K562 (cell line): ENCODE measurements at regions not wholly inside any gene's neighbourhood (a gene's known extent, or its start where the extent isn't known, plus 50 kb on each side); places are given as distances from the start of the nearest gene placed in this dataset.

Source experiments
- DIDO1 ChIP-seq: fragments of 450-650 bp; IDR thresholded peaks from 2 replicates; pipeline ENCODE4 v1.6.1; 2016; ENCODE audit warnings: low read depth, missing biosample characterization, missing genetic modification characterization
- DNMT1 ChIP-seq: fragments of 450-650 bp; IDR thresholded peaks from 2 replicates; pipeline ENCODE4 v1.6.1; 2016; ENCODE audit warnings: antibody characterized with exemption, mild to moderate bottlenecking
- EGR1 ChIP-seq: fragments of 450-650 bp; conservative IDR thresholded peaks from 2 replicates; pipeline ENCODE4 v1.6.1; 2017; ENCODE audit warnings: mild to moderate bottlenecking
- ETS2 ChIP-seq: IDR thresholded peaks from 2 replicates; pipeline ENCODE4 v1.6.1; 2016; ENCODE audit warnings: borderline replicate concordance, missing genetic modification characterization, mild to moderate bottlenecking, moderate library complexity, missing compliant biosample characterization; ENCODE audit not compliant: poor library complexity, severe bottlenecking
- ETV6 ChIP-seq, 3 experiments: fragments of 150-350 bp in 1 of 3; sonication (generic) in 1 of 3; formaldehyde crosslinking in 1 of 3; IDR thresholded peaks; 2 replicates each; pipeline versions ENCODE4 v1.6.1 to v1.8.0; 2014 to 2022; ENCODE audit warnings: borderline replicate concordance in 2 of 3, low read depth in 2 of 3, antibody characterized with exemption in 1 of 3, low read length in 1 of 3, mild to moderate bottlenecking in 1 of 3, missing genetic modification reagents in 1 of 3
- MEIS2 ChIP-seq: fragments of 450-650 bp; IDR thresholded peaks from 2 replicates; pipeline ENCODE4 v1.6.1; 2014; ENCODE audit warnings: mild to moderate bottlenecking; ENCODE audit not compliant: partially characterized antibody
- NBN ChIP-seq: fragments of 450-650 bp; IDR thresholded peaks from 2 replicates; pipeline ENCODE4 v1.6.1; 2016; ENCODE audit warnings: low read depth, mild to moderate bottlenecking
- NR2C1 ChIP-seq, 2 experiments: fragments of 450-650 bp; IDR thresholded peaks; 2 replicates each; pipeline ENCODE4 v1.6.1; 2017; ENCODE audit warnings: mild to moderate bottlenecking in 2 of 2, antibody characterized with exemption in 1 of 2, inconsistent platforms in 1 of 2, missing compliant biosample characterization in 1 of 2, missing genetic modification characterization in 1 of 2
- NR2C2 ChIP-seq, 2 experiments: fragments of 200-800 bp in 1 of 2; sonication (Bioruptor generic) in 1 of 2; sonication (generic) in 1 of 2; formaldehyde crosslinking in 1 of 2; IDR thresholded peaks; 2 replicates each; pipeline versions ENCODE4 v1.6.1 to v1.8.0; 2016 to 2022; ENCODE audit warnings: mild to moderate bottlenecking in 1 of 2, missing compliant biosample characterization in 1 of 2, missing genetic modification characterization in 1 of 2, missing genetic modification reagents in 1 of 2
- PTBP1 ChIP-seq: fragments of 200-400 bp; formaldehyde crosslinking; IDR thresholded peaks from 2 replicates; pipeline ENCODE4 v1.6.1; 2017; ENCODE audit warnings: low read depth, low read length
- RHOXF2B ChIP-seq: fragments of 250-450 bp; sonication (Bioruptor Pico); conservative IDR thresholded peaks from 2 replicates; pipeline ENCODE4 v1.5.1; 2021
- TF ChIP-seq, protein P1 (sequence below), 3 experiments: fragments of 200-800 bp in 1 of 3; fragments of 250-450 bp in 1 of 3; fragments of 450-650 bp in 1 of 3; sonication (Bioruptor Pico) in 1 of 3; sonication (Bioruptor generic) in 1 of 3; formaldehyde crosslinking in 1 of 3; IDR thresholded peaks; 2 replicates each; pipeline versions ENCODE4 v1.6.1 to v1.8.0; 2016 to 2022; ENCODE audit warnings: mild to moderate bottlenecking in 2 of 3, missing genetic modification characterization in 2 of 3, missing compliant biosample characterization in 1 of 3, moderate library complexity in 1 of 3
- TF ChIP-seq, protein P2 (sequence below): fragments of 250-450 bp; sonication (Bioruptor Pico); IDR thresholded peaks from 2 replicates; pipeline ENCODE4 v1.5.0; 2020; ENCODE audit warnings: mild to moderate bottlenecking
- TF ChIP-seq, protein P3 (sequence below): sonication (generic); formaldehyde crosslinking; IDR thresholded peaks from 2 replicates; pipeline ENCODE4 v1.9.0; 2022; ENCODE audit warnings: mild to moderate bottlenecking, missing genetic modification reagents
- TF ChIP-seq, protein P4 (sequence below): fragments of 200-800 bp; sonication (Bioruptor generic); IDR thresholded peaks from 2 replicates; pipeline ENCODE4 v1.6.1; 2017; ENCODE audit warnings: missing genetic modification characterization, missing compliant biosample characterization
- TF ChIP-seq, protein P5 (sequence below): fragments of 450-650 bp; formaldehyde crosslinking; IDR thresholded peaks from 2 replicates; pipeline ENCODE4 v1.4.0; 2020; ENCODE audit warnings: mild to moderate bottlenecking, moderate library complexity

DNA sequence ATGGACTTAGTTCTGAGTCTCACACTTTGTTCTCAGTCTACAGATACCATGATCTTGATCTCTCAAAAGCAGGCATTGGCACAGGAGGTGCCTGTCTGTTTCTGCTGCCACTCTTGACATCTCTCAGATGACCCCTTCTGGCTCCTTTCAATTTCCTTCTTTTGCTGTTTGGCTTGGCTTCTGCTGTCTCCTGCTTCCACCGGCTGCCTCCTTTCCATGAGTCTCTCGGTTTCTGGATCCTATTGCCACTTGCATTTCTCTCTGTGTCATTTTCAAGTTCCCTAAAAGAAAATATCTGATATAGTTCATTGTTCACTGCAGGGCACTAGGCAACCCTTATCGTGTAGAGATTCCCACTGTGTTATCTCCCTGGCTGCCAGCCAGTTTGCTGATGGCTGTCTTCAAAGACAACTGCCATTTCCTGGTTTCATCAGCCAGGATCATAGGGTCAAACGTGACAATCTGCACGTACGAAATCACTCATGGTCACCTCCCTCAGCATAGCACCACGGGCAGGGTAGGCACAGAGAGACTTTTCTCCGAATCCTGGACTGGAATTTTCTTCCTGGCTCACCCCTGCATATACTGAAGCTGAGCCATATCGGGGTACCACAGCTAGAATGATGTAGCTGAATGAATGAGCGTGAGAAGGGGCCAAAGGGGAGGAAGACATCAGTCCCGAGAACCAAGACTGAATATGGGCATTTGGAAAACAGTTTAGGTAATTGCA lies 144.6 kb upstream of the TMEM170B start (continued):
- TF ChIP-seq, protein P1, sequence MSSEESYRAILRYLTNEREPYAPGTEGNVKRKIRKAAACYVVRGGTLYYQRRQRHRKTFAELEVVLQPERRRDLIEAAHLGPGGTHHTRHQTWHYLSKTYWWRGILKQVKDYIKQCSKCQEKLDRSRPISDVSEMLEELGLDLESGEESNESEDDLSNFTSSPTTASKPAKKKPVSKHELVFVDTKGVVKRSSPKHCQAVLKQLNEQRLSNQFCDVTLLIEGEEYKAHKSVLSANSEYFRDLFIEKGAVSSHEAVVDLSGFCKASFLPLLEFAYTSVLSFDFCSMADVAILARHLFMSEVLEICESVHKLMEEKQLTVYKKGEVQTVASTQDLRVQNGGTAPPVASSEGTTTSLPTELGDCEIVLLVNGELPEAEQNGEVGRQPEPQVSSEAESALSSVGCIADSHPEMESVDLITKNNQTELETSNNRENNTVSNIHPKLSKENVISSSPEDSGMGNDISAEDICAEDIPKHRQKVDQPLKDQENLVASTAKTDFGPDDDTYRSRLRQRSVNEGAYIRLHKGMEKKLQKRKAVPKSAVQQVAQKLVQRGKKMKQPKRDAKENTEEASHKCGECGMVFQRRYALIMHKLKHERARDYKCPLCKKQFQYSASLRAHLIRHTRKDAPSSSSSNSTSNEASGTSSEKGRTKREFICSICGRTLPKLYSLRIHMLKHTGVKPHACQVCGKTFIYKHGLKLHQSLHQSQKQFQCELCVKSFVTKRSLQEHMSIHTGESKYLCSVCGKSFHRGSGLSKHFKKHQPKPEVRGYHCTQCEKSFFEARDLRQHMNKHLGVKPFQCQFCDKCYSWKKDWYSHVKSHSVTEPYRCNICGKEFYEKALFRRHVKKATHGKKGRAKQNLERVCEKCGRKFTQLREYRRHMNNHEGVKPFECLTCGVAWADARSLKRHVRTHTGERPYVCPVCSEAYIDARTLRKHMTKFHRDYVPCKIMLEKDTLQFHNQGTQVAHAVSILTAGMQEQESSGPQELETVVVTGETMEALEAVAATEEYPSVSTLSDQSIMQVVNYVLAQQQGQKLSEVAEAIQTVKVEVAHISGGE (CRISPR knock-in tag; IDR thresholded peaks at IDR 0.05), result peak in 1 of 3 experiments; percentile 63; a peak in 1 of 6 replicates
- TF ChIP-seq, protein P2, sequence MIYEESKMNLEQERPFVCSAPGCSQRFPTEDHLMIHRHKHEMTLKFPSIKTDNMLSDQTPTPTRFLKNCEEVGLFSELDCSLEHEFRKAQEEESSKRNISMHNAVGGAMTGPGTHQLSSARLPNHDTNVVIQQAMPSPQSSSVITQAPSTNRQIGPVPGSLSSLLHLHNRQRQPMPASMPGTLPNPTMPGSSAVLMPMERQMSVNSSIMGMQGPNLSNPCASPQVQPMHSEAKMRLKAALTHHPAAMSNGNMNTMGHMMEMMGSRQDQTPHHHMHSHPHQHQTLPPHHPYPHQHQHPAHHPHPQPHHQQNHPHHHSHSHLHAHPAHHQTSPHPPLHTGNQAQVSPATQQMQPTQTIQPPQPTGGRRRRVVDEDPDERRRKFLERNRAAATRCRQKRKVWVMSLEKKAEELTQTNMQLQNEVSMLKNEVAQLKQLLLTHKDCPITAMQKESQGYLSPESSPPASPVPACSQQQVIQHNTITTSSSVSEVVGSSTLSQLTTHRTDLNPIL (CRISPR knock-in tag), result no peak; the same call in 1 of the 2 replicates
- no peak for TF ChIP-seq EGR1
- TF ChIP-seq NR2C1 (IDR thresholded peaks at IDR 0.05), result no peak
- peak; percentile 75 for TF ChIP-seq NR2C1 (tag; IDR thresholded peaks at IDR 0.05)
- TF ChIP-seq RHOXF2B (CRISPR knock-in tag), result 0 out of 2 replicates have a peak, but pooled peaks have one; percentile 75
- TF ChIP-seq NR2C2 (CRISPR knock-in tag; IDR thresholded peaks at IDR 0.05), result no peak
- TF ChIP-seq NR2C2 (tag; IDR thresholded peaks at IDR 0.05), result peak; percentile 94
- no peak for TF ChIP-seq NBN
- TF ChIP-seq, protein P3, sequence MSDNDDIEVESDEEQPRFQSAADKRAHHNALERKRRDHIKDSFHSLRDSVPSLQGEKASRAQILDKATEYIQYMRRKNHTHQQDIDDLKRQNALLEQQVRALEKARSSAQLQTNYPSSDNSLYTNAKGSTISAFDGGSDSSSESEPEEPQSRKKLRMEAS (CRISPR knock-in tag), result no peak
- TF ChIP-seq PTBP1, result no peak
- peak; percentile 69; the same call in 1 of the 2 replicates for TF ChIP-seq DIDO1 (tag)
- TF ChIP-seq DNMT1, result no peak
- TF ChIP-seq, protein P4, sequence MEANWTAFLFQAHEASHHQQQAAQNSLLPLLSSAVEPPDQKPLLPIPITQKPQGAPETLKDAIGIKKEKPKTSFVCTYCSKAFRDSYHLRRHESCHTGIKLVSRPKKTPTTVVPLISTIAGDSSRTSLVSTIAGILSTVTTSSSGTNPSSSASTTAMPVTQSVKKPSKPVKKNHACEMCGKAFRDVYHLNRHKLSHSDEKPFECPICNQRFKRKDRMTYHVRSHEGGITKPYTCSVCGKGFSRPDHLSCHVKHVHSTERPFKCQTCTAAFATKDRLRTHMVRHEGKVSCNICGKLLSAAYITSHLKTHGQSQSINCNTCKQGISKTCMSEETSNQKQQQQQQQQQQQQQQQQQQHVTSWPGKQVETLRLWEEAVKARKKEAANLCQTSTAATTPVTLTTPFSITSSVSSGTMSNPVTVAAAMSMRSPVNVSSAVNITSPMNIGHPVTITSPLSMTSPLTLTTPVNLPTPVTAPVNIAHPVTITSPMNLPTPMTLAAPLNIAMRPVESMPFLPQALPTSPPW (CRISPR knock-in tag), result peak; percentile 41; the same call in 1 of the 2 replicates
- TF ChIP-seq, protein P5, sequence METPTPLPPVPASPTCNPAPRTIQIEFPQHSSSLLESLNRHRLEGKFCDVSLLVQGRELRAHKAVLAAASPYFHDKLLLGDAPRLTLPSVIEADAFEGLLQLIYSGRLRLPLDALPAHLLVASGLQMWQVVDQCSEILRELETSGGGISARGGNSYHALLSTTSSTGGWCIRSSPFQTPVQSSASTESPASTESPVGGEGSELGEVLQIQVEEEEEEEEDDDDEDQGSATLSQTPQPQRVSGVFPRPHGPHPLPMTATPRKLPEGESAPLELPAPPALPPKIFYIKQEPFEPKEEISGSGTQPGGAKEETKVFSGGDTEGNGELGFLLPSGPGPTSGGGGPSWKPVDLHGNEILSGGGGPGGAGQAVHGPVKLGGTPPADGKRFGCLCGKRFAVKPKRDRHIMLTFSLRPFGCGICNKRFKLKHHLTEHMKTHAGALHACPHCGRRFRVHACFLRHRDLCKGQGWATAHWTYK (CRISPR knock-in tag), result peak; percentile 85
- TF ChIP-seq ETV6 (IDR thresholded peaks at IDR 0.05; ENCODE audit: borderline replicate concordance in 1 of 2, low read depth in 2 of 2, low read length in 1 of 2), result no peak
- TF ChIP-seq ETV6 (CRISPR knock-in tag; IDR thresholded peaks at IDR 0.05; ENCODE audit: borderline replicate concordance), result no peak
- TF ChIP-seq ETS2 (tag), result no peak
- peak; percentile 85 for TF ChIP-seq MEIS2
